PC-3 (cell line): ENCODE measurements at regions not wholly inside any gene's neighbourhood (a gene's known extent, or its start where the extent isn't known, plus 50 kb on each side); places are given as distances from the start of the nearest gene placed in this dataset.

Experiments
- ATAC-seq: fragments of 200-7000 bp; cut with Tn5 transposase; 2 replicates; pipeline ENCODE4 v1.9.1; 2020; ENCODE audit warnings: mild to moderate bottlenecking, moderate library complexity
- BruUV-seq: library from RNA; stranded (reverse); fragments of 400-500 nt; replicated peaks from 2 replicates; lab custom pipeline; 2021; lab: Mats Ljungman, UMichigan
- CTCF ChIA-PET: fragments of 300-600 bp; sonication (Branson Sonifier 250); formaldehyde crosslinking; loops from one replicate; lab custom pipeline; 2022; ENCODE audit warnings: antibody characterized with exemption; lab: Charles Lee
- POLR2A ChIA-PET: fragments of 300-600 bp; sonication (Branson Sonifier 250); formaldehyde crosslinking; loops from one replicate; lab custom pipeline; 2022; ENCODE audit warnings: antibody characterized with exemption; ENCODE audit not compliant: unreplicated experiment; lab: Charles Lee
- DNase-seq: peaks from one replicate; pipeline ENCODE4 v3.0.0-alpha.2; 2015
- H2AFZ ChIP-seq: fragments of 300-600 bp; sonication (generic); 2 replicates; pipeline ENCODE4 v1.6.0; 2016; ENCODE audit warnings: antibody characterized with exemption, low read length
- H3F3A ChIP-seq: fragments of 300-600 bp; sonication (generic); one replicate; pipeline ENCODE4 v1.6.0; 2017; ENCODE audit warnings: antibody characterized with exemption, low read length, control low read depth, mild to moderate bottlenecking; ENCODE audit not compliant: unreplicated experiment
- H3K27ac ChIP-seq: fragments of 300-600 bp; sonication (generic); 2 replicates; pipeline ENCODE4 v1.5.1; 2016; ENCODE audit warnings: mild to moderate bottlenecking, low read length
- H3K27me3 ChIP-seq: fragments of 300-600 bp; sonication (generic); 2 replicates; pipeline ENCODE4 v1.6.1; 2016; ENCODE audit warnings: low read length, mixed read lengths
- H3K36me3 ChIP-seq: fragments of 300-600 bp; sonication (generic); 2 replicates; pipeline ENCODE4 v1.6.1; 2016; ENCODE audit warnings: low read depth, mixed run types, low read length, mixed read lengths
- H3K4me1 ChIP-seq: fragments of 300-600 bp; sonication (generic); 2 replicates; pipeline ENCODE4 v1.5.1; 2016; ENCODE audit warnings: low read length; ENCODE audit not compliant: insufficient read depth
- H3K4me2 ChIP-seq: fragments of 300-600 bp; sonication (generic); 2 replicates; pipeline ENCODE4 v1.6.0; 2016; ENCODE audit warnings: low read length
- H3K4me3 ChIP-seq: fragments of 300-600 bp; sonication (generic); 2 replicates; pipeline ENCODE4 v1.5.1; 2016; ENCODE audit warnings: mild to moderate bottlenecking, low read length, mixed read lengths
- H3K79me2 ChIP-seq: fragments of 300-600 bp; sonication (generic); 2 replicates; pipeline ENCODE4 v1.6.1; 2017; ENCODE audit warnings: low read length, mixed read lengths
- H3K9ac ChIP-seq: fragments of 300-600 bp; sonication (generic); 2 replicates; pipeline ENCODE4 v1.6.0; 2016; ENCODE audit warnings: mild to moderate bottlenecking, low read length
- H3K9me2 ChIP-seq: fragments of 300-600 bp; sonication (generic); replicated peaks from 2 replicates; pipeline ENCODE4 v1.6.1; 2016; ENCODE audit warnings: mixed run types, low read length, mixed read lengths
- H3K9me3 ChIP-seq: fragments of 300-600 bp; sonication (generic); 2 replicates; pipeline ENCODE4 v1.6.1; 2016; ENCODE audit warnings: low read length, mixed read lengths
- H4K20me1 ChIP-seq: fragments of 300-600 bp; sonication (generic); 2 replicates; pipeline ENCODE4 v1.6.1; 2016; ENCODE audit warnings: low read length, mixed read lengths
- CTCF ChIP-seq: fragments of 300-600 bp; sonication (generic); conservative IDR thresholded peaks from 2 replicates; pipeline ENCODE4 v1.5.1; 2017; ENCODE audit warnings: antibody characterized with exemption, low read depth, mild to moderate bottlenecking, low read length
- EZH2 ChIP-seq: fragments of 300-600 bp; sonication (generic); IDR thresholded peaks from one replicate; pipeline ENCODE4 v1.6.1; 2017; ENCODE audit warnings: antibody characterized with exemption, mild to moderate bottlenecking, low read length; ENCODE audit not compliant: unreplicated experiment
- EZH2phosphoT487 ChIP-seq: fragments of 300-600 bp; sonication (generic); IDR thresholded peaks from 2 replicates; pipeline ENCODE4 v1.6.1; 2018; ENCODE audit warnings: mild to moderate bottlenecking, antibody characterized with exemption, low read length, borderline replicate concordance
- intact Hi-C: fragments of 100-400 bp; cut with micrococcal nuclease; formaldehyde crosslinking; loops from 2 replicates; pipeline ENCODE4 v1.9.0; 2023

- intact Hi-C loops, result no loop called here
- Histone ChIP-seq H3K9me2 (no peaks in the 10 kb centered on the region), H3K79me2 (no peaks in the 10 kb centered on the region), H3K9ac (no peak overlapping the region), H3F3A (no peaks in the 10 kb centered on the region), H3K4me1 (no peaks in the 10 kb centered on the region), H3K27me3 (no peaks in the 10 kb centered on the region), H3K4me2 (no peak overlapping the region), H3K27ac (no peak overlapping the region), H3K9me3 (no peaks in the 10 kb centered on the region), H2AFZ (no peak overlapping the region), H3K4me3 (no peak overlapping the region), H4K20me1 (no peaks in the 10 kb centered on the region), H3K36me3 (no peaks in the 10 kb centered on the region)
- TF ChIP-seq EZH2phosphoT487, result no peak
- TF ChIP-seq EZH2, result no peak
- no peak for TF ChIP-seq CTCF
- BruUV-seq, result no TSS peak
- CTCF ChIA-PET, result no interaction called here
- POLR2A ChIA-PET, result no interaction called here
- ATAC-seq, result no peak
- DNase-seq, result no peak
Observed at GRCh38 chr4:129379429-129379828, 283.5 kb downstream of the C4orf33 start.

- no TSS peak for BruUV-seq
- H3K27me3 ChIP-seq, result no peaks in the 10 kb centered on the region
- H3K4me2 ChIP-seq, result no peak overlapping the region
- intact Hi-C loops, result no loop called here
- no peak overlapping the region for H2AFZ ChIP-seq
- ChIA-PET CTCF (no interaction called here), POLR2A (no interaction called here)
- ATAC-seq (no peak), DNase-seq (no peak)
- no peak overlapping the region for H3K9ac ChIP-seq
- no peaks in the 10 kb centered on the region for H3K9me3 ChIP-seq
- H3K36me3 ChIP-seq, result no peaks in the 10 kb centered on the region
- no peaks in the 10 kb centered on the region for H4K20me1 ChIP-seq
- H3K9me2 ChIP-seq, result no peaks in the 10 kb centered on the region
- H3K27ac ChIP-seq, result no peak overlapping the region
- no peaks in the 10 kb centered on the region for H3F3A ChIP-seq
- H3K79me2 ChIP-seq, result no peaks in the 10 kb centered on the region
- no peaks in the 10 kb centered on the region for H3K4me1 ChIP-seq
- H3K4me3 ChIP-seq, result no peak overlapping the region
- TF ChIP-seq CTCF (no peak), EZH2phosphoT487 (no peak), EZH2 (no peak)
Observed at GRCh38 chr4:129384974-129385373, 289.0 kb downstream of the C4orf33 start.

DNA sequence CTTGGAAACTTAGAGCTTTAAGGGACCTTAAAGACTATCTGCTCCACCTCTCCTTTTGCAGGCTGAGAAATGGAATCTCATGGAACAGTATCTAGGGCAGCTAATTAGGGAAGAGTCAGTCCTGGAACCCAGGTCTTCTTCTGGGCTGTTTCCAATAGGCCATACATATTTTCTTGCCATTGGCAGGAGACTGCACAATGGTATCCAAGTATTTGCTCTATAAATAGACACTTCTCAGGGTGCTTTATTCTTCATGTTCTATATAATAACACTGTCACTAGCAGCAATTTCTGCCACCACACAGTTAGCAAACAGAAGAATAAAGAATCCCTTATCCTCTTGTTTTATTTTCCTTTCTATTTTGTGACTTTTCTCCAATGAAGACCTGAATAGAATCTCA, 291.7 kb downstream of the C4orf33 start:
- intact Hi-C loops, result no loop called here
- H3F3A ChIP-seq, result no peaks in the 10 kb centered on the region
- H3K9ac ChIP-seq, result no peak overlapping the region
- H3K9me3 ChIP-seq, result no peaks in the 10 kb centered on the region
- no peak overlapping the region for H2AFZ ChIP-seq
- no peak for TF ChIP-seq EZH2phosphoT487
- no peak for ATAC-seq
- DNase-seq, result no peak
- no peaks in the 10 kb centered on the region for H3K36me3 ChIP-seq
- no peak overlapping the region for H3K27ac ChIP-seq
- no peaks in the 10 kb centered on the region for H3K27me3 ChIP-seq
- H3K4me2 ChIP-seq, result no peak overlapping the region
- no peaks in the 10 kb centered on the region for H3K4me1 ChIP-seq
- no peaks in the 10 kb centered on the region for H3K9me2 ChIP-seq
- no peak overlapping the region for H3K4me3 ChIP-seq
- no peaks in the 10 kb centered on the region for H4K20me1 ChIP-seq
- CTCF ChIA-PET, result no interaction called here
- H3K79me2 ChIP-seq, result no peaks in the 10 kb centered on the region
- POLR2A ChIA-PET, result no interaction called here
- BruUV-seq, result no TSS peak
